HEK293T (cell line): ENCODE measurements at regions not wholly inside any gene's neighbourhood (a gene's known extent, or its start where the extent isn't known, plus 50 kb on each side); places are given as distances from the start of the nearest gene placed in this dataset.

ENCODE experiments used
- BHLHE40 ChIP-seq: fragments of 450-650 bp; IDR thresholded peaks from 2 replicates; pipeline ENCODE4 v1.6.1; 2016; ENCODE audit warnings: mild to moderate bottlenecking, moderate library complexity, borderline replicate concordance
- FOXK2 ChIP-seq: fragments of 450-650 bp; IDR thresholded peaks from 2 replicates; pipeline ENCODE4 v1.6.1; 2016; ENCODE audit warnings: mild to moderate bottlenecking
- FOXM1 ChIP-seq: fragments of 450-650 bp; IDR thresholded peaks from 2 replicates; pipeline ENCODE4 v1.6.1; 2017; ENCODE audit warnings: mild to moderate bottlenecking, borderline replicate concordance
- L3MBTL2 ChIP-seq: fragments of 450-650 bp; conservative IDR thresholded peaks from 2 replicates; pipeline ENCODE4 v1.6.1; 2016; ENCODE audit warnings: mild to moderate bottlenecking
- LEF1 ChIP-seq: fragments of 450-650 bp; IDR thresholded peaks from 2 replicates; pipeline ENCODE4 v1.6.1; 2017; ENCODE audit warnings: mild to moderate bottlenecking, borderline replicate concordance

- TF ChIP-seq BHLHE40 (no peak), FOXM1 (no peak), L3MBTL2 (no peak), LEF1 (no peak), FOXK2 (no peak)
Measured at GRCh38 chr5:89270901-89271300, 387.9 kb upstream of the MEF2C start.
